ENCODE measurements at regions not wholly inside any gene's neighbourhood (a gene's known extent, or its start where the extent isn't known, plus 50 kb on each side); places are given as distances from the start of the nearest gene placed in this dataset.
"Not testable (repeated sequence)": the region's sequence is repeated elsewhere in the genome, so short reads cannot be mapped to it uniquely, and the experiment has no call there.

DNA sequence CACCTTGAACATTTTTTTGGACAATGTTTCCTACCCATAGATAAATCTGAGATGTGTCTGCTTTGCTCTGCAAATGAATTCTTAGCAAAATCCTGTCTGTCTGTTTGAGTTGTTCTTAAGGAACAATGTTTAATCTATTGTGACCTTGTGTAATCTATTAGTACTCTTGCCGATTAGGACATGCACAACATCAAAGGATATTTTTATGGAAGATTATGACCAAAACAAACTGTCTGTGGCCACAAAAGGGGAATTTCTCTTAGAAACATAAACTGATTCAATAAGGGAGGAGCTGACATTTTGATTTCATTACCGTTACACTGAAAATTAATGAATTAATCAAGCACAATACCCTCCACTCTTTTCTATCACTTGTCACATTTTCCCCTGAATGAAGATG is 323.0 kb upstream of the PRR16 start:
- BruUV-seq (replicated peaks): no TSS peak

DNA sequence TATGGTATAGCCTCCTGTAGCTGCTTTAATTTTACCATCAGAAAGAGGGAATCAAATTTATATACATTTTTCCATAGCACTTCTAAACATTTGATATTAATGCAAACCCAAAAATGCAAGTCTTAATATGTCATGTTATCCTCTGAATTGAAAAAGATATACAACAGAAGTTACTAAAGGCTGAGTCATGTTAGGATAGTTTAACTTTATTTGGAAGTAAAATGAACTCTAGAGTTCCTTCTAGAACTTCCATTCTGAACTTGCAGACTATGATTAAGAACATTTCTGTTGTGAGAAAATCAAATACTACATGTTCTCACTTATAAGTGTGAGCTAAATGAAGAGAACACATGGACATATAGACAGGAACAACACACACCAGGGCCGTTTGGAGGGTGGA is 317.3 kb upstream of the PRR16 start:
- POLR2A ChIA-PET (ENCODE audit: low non-redundant PET): no interaction called here
- no TSS peak for BruUV-seq (replicated peaks)
- CTCF ChIA-PET: no interaction called here
- H3K27me3 ChIP-seq (replicated peaks; ENCODE audit: insufficient read depth, low read depth, low read length, poor library complexity): no peaks in the 10 kb centered on the region
- TF ChIP-seq EZH2 (IDR thresholded peaks at IDR 0.05; ENCODE audit: borderline replicate concordance, low read depth, low read length, poor library complexity, severe bottlenecking): no peak
- H3K27ac ChIP-seq (ENCODE audit: low read depth, low read length, poor library complexity, severe bottlenecking): no peak overlapping the region
- no peaks in the 10 kb centered on the region for H3K4me1 ChIP-seq (ENCODE audit: insufficient read depth, low read length, poor library complexity, severe bottlenecking)
- H3K9me3 ChIP-seq (ENCODE audit: low read depth, low read length, poor library complexity, severe bottlenecking): no peaks in the 10 kb centered on the region
- DNase-seq (ENCODE audit: low spot score): no peak
- H3K4me3 ChIP-seq (ENCODE audit: low read depth, low read length, poor library complexity, severe bottlenecking): no peak overlapping the region
- no peaks in the 10 kb centered on the region for H3K36me3 ChIP-seq (ENCODE audit: insufficient read depth, low read length, poor library complexity, severe bottlenecking)
- intact Hi-C loops (cut with micrococcal nuclease; ENCODE audit: unreplicated experiment): no loop called here

More for the DNA sequence above, 323.0 kb upstream of the PRR16 start:
- no peak for DNase-seq (ENCODE audit: low spot score)
- no peak overlapping the region for H3K4me3 ChIP-seq (ENCODE audit: low read depth, low read length, poor library complexity, severe bottlenecking)
- H3K27ac ChIP-seq (ENCODE audit: low read depth, low read length, poor library complexity, severe bottlenecking): no peak overlapping the region
- ChIA-PET CTCF (no interaction called here), POLR2A (ENCODE audit: low non-redundant PET) (no interaction called here)
- H3K27me3 ChIP-seq (replicated peaks; ENCODE audit: insufficient read depth, low read depth, low read length, poor library complexity): no peaks in the 10 kb centered on the region
- TF ChIP-seq EZH2 (IDR thresholded peaks at IDR 0.05; ENCODE audit: borderline replicate concordance, low read depth, low read length, poor library complexity, severe bottlenecking): no peak
- TF ChIP-seq, protein P1, sequence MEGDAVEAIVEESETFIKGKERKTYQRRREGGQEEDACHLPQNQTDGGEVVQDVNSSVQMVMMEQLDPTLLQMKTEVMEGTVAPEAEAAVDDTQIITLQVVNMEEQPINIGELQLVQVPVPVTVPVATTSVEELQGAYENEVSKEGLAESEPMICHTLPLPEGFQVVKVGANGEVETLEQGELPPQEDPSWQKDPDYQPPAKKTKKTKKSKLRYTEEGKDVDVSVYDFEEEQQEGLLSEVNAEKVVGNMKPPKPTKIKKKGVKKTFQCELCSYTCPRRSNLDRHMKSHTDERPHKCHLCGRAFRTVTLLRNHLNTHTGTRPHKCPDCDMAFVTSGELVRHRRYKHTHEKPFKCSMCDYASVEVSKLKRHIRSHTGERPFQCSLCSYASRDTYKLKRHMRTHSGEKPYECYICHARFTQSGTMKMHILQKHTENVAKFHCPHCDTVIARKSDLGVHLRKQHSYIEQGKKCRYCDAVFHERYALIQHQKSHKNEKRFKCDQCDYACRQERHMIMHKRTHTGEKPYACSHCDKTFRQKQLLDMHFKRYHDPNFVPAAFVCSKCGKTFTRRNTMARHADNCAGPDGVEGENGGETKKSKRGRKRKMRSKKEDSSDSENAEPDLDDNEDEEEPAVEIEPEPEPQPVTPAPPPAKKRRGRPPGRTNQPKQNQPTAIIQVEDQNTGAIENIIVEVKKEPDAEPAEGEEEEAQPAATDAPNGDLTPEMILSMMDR (conservative IDR thresholded peaks at IDR 0.05; ENCODE audit: low read depth, low read length): no peak
- no peaks in the 10 kb centered on the region for H3K9me3 ChIP-seq (ENCODE audit: low read depth, low read length, poor library complexity, severe bottlenecking)
- no peaks in the 10 kb centered on the region for H3K36me3 ChIP-seq (ENCODE audit: insufficient read depth, low read length, poor library complexity, severe bottlenecking)
- intact Hi-C loops (cut with micrococcal nuclease; ENCODE audit: unreplicated experiment): no loop called here
- H3K4me1 ChIP-seq (ENCODE audit: insufficient read depth, low read length, poor library complexity, severe bottlenecking): no peaks in the 10 kb centered on the region

DNA sequence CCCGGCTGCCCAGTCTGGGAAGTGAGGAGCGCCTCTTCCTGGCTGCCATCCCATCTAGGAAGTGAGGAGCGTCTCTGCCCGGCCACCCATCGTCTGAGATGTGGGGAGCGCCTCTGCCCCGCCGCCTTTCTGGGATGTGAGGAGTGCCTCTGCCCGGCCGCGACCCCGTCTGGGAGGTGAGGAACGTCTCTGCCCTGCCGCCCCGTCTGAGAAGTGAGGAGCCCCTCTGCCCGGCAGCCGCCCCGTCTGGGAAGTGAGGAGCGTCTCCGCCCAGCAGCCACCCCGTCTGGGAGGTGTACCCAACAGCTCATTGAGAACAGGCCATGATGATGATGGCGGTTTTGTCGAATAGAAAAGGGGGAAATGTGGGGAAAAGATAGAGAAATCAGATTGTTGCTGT is 316.2 kb upstream of the PRR16 start:
- H3K4me1 ChIP-seq (ENCODE audit: insufficient read depth, low read length, poor library complexity, severe bottlenecking); CTCF ChIA-PET; H3K27me3 ChIP-seq (replicated peaks; ENCODE audit: insufficient read depth, low read depth, low read length, poor library complexity); BruUV-seq (replicated peaks); H3K9me3 ChIP-seq (ENCODE audit: low read depth, low read length, poor library complexity, severe bottlenecking); H3K4me3 ChIP-seq (ENCODE audit: low read depth, low read length, poor library complexity, severe bottlenecking); POLR2A ChIA-PET (ENCODE audit: low non-redundant PET); DNase-seq (ENCODE audit: low spot score); H3K27ac ChIP-seq (ENCODE audit: low read depth, low read length, poor library complexity, severe bottlenecking); H3K36me3 ChIP-seq (ENCODE audit: insufficient read depth, low read length, poor library complexity, severe bottlenecking); intact Hi-C loops (cut with micrococcal nuclease; ENCODE audit: unreplicated experiment): not testable (repeated sequence)

DNA sequence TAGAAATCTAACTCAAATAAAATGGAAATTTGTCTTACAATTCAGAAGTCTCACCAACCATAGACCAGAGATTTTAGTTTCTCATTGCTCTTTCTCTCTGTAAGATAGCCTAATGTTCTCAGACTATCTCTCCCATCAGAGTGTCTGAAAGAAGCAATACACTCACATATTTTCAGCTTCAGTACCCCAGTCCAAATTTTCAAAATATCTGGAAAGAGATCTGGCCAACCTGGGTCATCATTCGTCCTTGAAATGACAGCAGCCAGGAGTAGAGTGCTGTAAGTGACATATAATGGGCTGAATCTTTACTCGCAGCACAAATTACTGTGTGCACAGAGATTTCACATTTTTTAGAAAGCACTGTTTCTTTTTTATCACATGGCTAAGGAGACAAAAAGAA is 313.3 kb upstream of the PRR16 start:
- no peak overlapping the region for H3K27ac ChIP-seq (ENCODE audit: low read depth, low read length, poor library complexity, severe bottlenecking)
- no peaks in the 10 kb centered on the region for H3K9me3 ChIP-seq (ENCODE audit: low read depth, low read length, poor library complexity, severe bottlenecking)
- ChIA-PET POLR2A (ENCODE audit: low non-redundant PET) (no interaction called here), CTCF (no interaction called here)
- H3K4me3 ChIP-seq (ENCODE audit: low read depth, low read length, poor library complexity, severe bottlenecking): no peak overlapping the region
- intact Hi-C loops (cut with micrococcal nuclease; ENCODE audit: unreplicated experiment): no loop called here
- no peak for TF ChIP-seq EZH2 (IDR thresholded peaks at IDR 0.05; ENCODE audit: borderline replicate concordance, low read depth, low read length, poor library complexity, severe bottlenecking)
- TF ChIP-seq, protein P1 (conservative IDR thresholded peaks at IDR 0.05; ENCODE audit: low read depth, low read length): no peak
- no peaks in the 10 kb centered on the region for H3K4me1 ChIP-seq (ENCODE audit: insufficient read depth, low read length, poor library complexity, severe bottlenecking)
- H3K27me3 ChIP-seq (replicated peaks; ENCODE audit: insufficient read depth, low read depth, low read length, poor library complexity): no peaks in the 10 kb centered on the region
- DNase-seq (ENCODE audit: low spot score): no peak
- no peaks in the 10 kb centered on the region for H3K36me3 ChIP-seq (ENCODE audit: insufficient read depth, low read length, poor library complexity, severe bottlenecking)
- no TSS peak for BruUV-seq (replicated peaks)
